ENCODE measurements at regions not wholly inside any gene's neighbourhood (a gene's known extent, or its start where the extent isn't known, plus 50 kb on each side); places are given as distances from the start of the nearest gene placed in this dataset.
"Not testable (repeated sequence)": the region's sequence is repeated elsewhere in the genome, so short reads cannot be mapped to it uniquely, and the experiment has no call there.

- DNase-seq, result no peak
Measured at GRCh38 chr1:9465640-9466039, 73.6 kb upstream of the SLC25A33 start.

- DNase-seq, result no peak
Measured at GRCh38 chr1:9466780-9467758, 72.2 kb upstream of the SLC25A33 start.

GRCh38 chr1:9469882-9470281 lies 69.4 kb upstream of the SLC25A33 start:
- not testable (repeated sequence) for DNase-seq

- DNase-seq, result no peak
Measured at GRCh38 chr1:9471679-9472078, 67.6 kb upstream of the SLC25A33 start.

- DNase-seq, result no peak
Measured at GRCh38 chr1:9472386-9473031, 66.8 kb upstream of the SLC25A33 start.

GRCh38 chr1:9473032-9473807 lies 66.0 kb upstream of the SLC25A33 start:
- DNase-seq, result no peak

- DNase-seq, result no peak
Measured at GRCh38 chr1:9475061-9475627, 64.1 kb upstream of the SLC25A33 start.

GRCh38 chr1:9476790-9477463 lies 62.3 kb upstream of the SLC25A33 start:
- no peak for DNase-seq

- DNase-seq, result no peak
Measured at GRCh38 chr1:9477535-9477934, 61.7 kb upstream of the SLC25A33 start.

GRCh38 chr1:9478021-9478420 lies 61.2 kb upstream of the SLC25A33 start:
- DNase-seq, result no peak

GRCh38 chr1:9481048-9481447 lies 58.2 kb upstream of the SLC25A33 start:
- no peak for DNase-seq

GRCh38 chr1:9482403-9482802 lies 56.9 kb upstream of the SLC25A33 start:
- no peak for DNase-seq

- no peak for DNase-seq
Measured at GRCh38 chr1:9482816-9483572, 56.3 kb upstream of the SLC25A33 start.

GRCh38 chr1:9486466-9487140 lies 52.7 kb upstream of the SLC25A33 start:
- DNase-seq, result no peak

Data from renal pelvis (tissue), 1 donor.